HFF-Myc (cell line): ENCODE measurements at regions not wholly inside any gene's neighbourhood (a gene's known extent, or its start where the extent isn't known, plus 50 kb on each side); places are given as distances from the start of the nearest gene placed in this dataset.

Experiments used
- DNase-seq: peaks from one replicate; pipeline ENCODE4 v3.0.0-alpha.2; 2011; ENCODE audit warnings: low read depth; ENCODE audit errors: extremely low read depth
- H3K4me3 ChIP-seq: replicated peaks from 2 replicates; pipeline ENCODE4 v1.5.1; 2011; ENCODE audit warnings: low read depth, mild to moderate bottlenecking, control low read depth, low read length
- TF ChIP-seq, protein P1 (sequence below): IDR thresholded peaks from 2 replicates; pipeline ENCODE4 v1.5.1; 2012; ENCODE audit warnings: mild to moderate bottlenecking, low read depth, low read length, control low read depth; ENCODE audit errors: missing control alignments

DNA sequence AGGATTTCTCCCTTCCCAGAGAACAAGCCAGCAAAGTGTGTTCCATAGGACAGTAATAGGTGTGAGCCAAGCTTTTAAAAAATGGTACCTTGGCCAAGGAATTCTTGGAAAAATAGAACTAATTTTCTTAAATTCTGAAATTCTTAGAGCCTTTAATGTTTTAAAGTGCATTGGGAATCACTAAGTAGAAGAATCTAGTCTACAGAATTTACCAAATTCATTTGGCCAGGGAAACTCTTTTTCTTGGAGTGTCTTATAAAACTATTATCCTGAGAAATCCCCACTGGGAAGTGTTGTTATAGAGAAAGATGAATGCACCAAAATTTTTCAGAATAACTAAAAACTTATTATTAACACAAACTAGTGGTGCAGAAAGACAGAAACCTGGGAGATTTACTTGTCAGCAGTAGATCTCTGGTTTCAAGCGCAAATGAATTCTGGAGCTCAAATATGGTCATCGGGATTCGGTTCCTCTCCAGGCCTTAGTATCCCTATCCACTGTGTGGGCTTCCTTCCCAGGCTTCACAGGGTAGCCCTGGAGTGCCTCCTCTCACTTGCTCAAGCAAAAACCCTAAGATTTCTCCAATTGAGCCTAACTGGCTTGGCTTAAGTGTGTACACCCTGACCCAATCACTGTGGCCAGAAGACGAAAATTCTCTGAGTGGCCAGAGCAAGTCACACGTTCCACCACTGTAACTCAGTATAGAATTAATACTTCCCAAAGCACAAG is 217.8 kb downstream of the CHD9NB start:
- no peak overlapping the region for H3K4me3 ChIP-seq
- TF ChIP-seq, protein P1, sequence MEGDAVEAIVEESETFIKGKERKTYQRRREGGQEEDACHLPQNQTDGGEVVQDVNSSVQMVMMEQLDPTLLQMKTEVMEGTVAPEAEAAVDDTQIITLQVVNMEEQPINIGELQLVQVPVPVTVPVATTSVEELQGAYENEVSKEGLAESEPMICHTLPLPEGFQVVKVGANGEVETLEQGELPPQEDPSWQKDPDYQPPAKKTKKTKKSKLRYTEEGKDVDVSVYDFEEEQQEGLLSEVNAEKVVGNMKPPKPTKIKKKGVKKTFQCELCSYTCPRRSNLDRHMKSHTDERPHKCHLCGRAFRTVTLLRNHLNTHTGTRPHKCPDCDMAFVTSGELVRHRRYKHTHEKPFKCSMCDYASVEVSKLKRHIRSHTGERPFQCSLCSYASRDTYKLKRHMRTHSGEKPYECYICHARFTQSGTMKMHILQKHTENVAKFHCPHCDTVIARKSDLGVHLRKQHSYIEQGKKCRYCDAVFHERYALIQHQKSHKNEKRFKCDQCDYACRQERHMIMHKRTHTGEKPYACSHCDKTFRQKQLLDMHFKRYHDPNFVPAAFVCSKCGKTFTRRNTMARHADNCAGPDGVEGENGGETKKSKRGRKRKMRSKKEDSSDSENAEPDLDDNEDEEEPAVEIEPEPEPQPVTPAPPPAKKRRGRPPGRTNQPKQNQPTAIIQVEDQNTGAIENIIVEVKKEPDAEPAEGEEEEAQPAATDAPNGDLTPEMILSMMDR: no peak
- no peak for DNase-seq

DNA sequence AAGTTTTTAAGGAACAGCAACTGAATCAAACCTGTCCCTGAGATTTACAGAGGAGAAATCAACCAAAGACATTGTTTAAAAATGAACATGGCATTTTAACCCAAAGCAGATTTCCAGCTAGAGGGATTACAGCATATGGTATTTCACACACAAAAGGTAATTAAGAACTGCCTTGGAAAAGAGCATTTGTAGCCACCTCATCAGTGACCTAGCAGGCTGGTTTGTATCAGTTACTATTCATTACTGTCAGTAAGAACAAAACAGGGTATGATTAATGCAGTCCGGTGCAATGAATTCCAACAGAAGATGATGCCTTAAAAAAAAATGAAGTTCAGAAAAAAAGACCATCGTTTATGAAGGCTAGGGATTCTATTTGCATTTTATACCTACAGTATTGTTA is 219.9 kb downstream of the CHD9NB start:
- no peak for DNase-seq
- H3K4me3 ChIP-seq: no peak overlapping the region
- TF ChIP-seq, protein P1: no peak

DNA sequence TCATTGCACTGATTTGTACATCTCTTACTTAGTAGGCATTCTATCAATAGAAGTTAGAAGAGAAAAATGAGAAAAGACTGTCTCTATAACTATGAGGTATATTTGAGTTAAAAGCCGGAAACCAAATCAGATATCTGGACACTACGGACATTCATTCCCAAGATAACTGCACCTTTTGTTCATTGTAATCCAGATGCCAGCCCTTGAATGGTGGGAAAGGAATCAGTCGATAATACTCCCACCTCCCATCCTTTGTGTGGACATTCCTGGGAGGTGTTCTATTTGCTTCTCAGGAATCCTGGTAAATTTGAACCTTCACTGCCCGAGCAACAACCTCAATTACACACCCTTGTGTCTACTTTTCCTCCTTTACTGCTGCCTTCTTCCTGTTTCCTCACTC is 225.2 kb downstream of the CHD9NB start:
- no peak for DNase-seq
- TF ChIP-seq, protein P1: no peak

DNA sequence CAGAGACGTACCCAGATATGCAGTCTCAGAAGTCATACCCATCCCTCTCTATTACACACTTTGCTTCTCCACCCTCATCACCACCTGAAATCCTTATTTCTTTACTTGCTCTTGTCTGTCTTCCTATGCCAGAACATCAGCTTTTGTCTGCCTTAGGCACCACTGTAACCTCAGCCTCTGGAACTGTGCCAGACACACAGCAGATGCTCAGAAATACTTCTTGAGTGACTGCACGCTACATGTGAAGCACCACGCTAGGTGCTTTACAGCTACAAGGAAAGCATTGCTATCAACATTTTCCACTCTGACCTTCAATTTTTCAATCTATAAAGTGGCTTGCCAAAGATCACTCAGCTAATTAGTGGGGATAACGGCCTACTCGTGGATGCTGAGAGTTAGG is 226.8 kb downstream of the CHD9NB start:
- H3K4me3 ChIP-seq: no peak overlapping the region
- no peak for DNase-seq
- TF ChIP-seq, protein P1: no peak

More for the DNA sequence above, 225.2 kb downstream of the CHD9NB start:
- H3K4me3 ChIP-seq: no peak overlapping the region

DNA sequence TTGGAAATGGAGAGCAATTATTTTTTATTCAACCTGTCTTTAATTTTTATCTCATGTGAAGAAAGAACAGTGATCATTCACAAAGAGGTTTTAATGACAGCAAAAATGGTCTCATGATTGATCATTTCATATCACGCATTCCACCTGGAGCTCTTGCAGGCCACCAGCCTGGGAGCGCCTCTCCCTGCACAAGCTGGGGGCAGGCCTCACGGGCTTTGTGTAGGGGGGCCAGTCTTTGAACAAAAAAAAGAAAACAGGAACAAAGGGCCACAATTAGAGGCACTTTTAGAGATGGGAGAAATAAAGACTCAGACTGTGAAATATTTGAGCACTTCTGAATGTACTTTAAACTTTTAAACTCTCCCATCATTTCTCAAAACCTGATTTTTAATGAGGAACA is 232.9 kb downstream of the CHD9NB start:
- DNase-seq: no peak
- no peak overlapping the region for H3K4me3 ChIP-seq
- TF ChIP-seq, protein P1: no peak

DNA sequence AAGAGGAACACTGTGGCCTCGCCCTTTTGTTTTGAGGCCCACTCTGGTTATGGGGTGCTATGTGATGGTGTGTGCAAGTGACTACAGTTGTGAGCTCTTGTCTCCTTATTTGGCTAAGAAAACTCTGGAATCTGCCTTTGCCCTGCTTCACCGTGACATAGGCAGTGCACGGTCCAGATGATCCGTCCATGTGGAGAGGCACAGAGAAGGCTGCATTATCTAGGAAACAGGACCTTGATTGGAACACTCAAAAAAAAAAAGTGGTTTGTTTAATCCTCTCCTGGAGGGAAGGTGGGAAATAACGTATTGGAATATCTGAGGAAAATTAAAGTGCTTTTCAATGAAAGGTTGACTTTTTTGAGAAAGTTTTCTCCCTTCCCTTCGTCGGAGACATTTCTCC is 233.3 kb downstream of the CHD9NB start:
- TF ChIP-seq, protein P1: no peak
- no peak overlapping the region for H3K4me3 ChIP-seq
- no peak for DNase-seq

DNA sequence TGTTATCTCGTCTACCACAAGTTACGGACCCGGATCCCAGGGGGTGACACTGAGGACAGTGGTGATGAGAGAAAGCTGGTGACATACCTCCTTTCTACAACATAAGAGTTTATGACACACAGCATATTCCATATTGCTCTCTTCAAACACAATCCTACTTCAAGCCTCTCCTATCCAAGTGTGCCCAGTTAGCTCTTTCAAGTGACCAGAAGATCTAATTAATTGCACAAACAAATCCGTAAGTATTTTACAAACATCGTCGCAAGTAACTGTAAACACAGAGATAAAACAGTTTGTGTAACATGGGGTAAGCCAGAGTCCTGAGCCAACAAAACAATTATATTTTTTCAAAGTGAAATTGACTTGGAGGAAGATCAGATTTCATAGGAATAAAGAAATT is 235.0 kb downstream of the CHD9NB start:
- DNase-seq: no peak
- H3K4me3 ChIP-seq: no peak overlapping the region
- TF ChIP-seq, protein P1: no peak
